Uterus (tissue), 2 donors: ENCODE measurements at regions not wholly inside any gene's neighbourhood (a gene's known extent, or its start where the extent isn't known, plus 50 kb on each side); places are given as distances from the start of the nearest gene placed in this dataset.

Source experiments
- POLR2A ChIP-seq, 2 donors: fragments of 450-650 bp; IDR thresholded peaks; one replicate each; pipeline ENCODE4 v1.6.1; 2016; ENCODE audit warnings: antibody characterized with exemption in 2 of 2, mild to moderate bottlenecking in 1 of 2, moderate library complexity in 1 of 2
- TF ChIP-seq, protein P1 (sequence below), 4 experiments: fragments of 200-600 bp in 2 of 4; fragments of 450-650 bp in 2 of 4; sonication (generic) in 2 of 4; IDR thresholded peaks; one replicate each; pipeline ENCODE4 v1.5.1; 2016 to 2019; ENCODE audit warnings: antibody characterized with exemption in 4 of 4, mild to moderate bottlenecking in 2 of 4, moderate library complexity in 1 of 4

DNA sequence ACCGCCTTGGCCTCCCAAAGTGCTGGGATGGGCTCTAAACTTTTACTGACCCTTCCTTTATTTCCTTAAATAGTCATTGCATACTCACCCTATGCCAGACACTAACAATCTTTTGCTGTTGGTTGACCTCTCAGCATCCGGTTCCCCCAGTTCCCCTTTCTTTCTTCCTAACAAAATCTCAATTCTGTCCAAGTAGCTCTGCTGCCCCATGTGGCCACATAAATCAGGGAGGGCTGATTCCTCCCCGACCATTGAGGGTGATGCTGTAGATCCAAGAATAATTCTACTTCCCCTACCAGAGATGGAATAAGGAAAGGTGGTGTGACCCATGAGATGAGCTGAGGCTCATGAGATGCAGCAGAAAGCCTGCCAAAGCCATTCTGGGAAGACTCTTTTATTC is 315.3 kb upstream of the MSX2 start:
- TF ChIP-seq, protein P1, sequence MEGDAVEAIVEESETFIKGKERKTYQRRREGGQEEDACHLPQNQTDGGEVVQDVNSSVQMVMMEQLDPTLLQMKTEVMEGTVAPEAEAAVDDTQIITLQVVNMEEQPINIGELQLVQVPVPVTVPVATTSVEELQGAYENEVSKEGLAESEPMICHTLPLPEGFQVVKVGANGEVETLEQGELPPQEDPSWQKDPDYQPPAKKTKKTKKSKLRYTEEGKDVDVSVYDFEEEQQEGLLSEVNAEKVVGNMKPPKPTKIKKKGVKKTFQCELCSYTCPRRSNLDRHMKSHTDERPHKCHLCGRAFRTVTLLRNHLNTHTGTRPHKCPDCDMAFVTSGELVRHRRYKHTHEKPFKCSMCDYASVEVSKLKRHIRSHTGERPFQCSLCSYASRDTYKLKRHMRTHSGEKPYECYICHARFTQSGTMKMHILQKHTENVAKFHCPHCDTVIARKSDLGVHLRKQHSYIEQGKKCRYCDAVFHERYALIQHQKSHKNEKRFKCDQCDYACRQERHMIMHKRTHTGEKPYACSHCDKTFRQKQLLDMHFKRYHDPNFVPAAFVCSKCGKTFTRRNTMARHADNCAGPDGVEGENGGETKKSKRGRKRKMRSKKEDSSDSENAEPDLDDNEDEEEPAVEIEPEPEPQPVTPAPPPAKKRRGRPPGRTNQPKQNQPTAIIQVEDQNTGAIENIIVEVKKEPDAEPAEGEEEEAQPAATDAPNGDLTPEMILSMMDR (IDR thresholded peaks at IDR 0.05): no peak
- TF ChIP-seq POLR2A (IDR thresholded peaks at IDR 0.05): no peak
